Endothelial cell of umbilical vein (primary cell): ENCODE measurements at regions not wholly inside any gene's neighbourhood (a gene's known extent, or its start where the extent isn't known, plus 50 kb on each side); places are given as distances from the start of the nearest gene placed in this dataset.

ENCODE experiments used
- BruUV-seq: library from RNA; stranded (reverse); fragments of 400-500 nt; replicated peaks from 2 replicates; lab custom pipeline; 2021; lab: Mats Ljungman, UMichigan
- CTCF ChIA-PET: fragments of 300-600, 350-600 bp; sonication (Branson Sonifier 250); formaldehyde crosslinking; loops from one replicate; lab custom pipeline; 2021; ENCODE audit warnings: antibody characterized with exemption, inconsistent platforms; lab: Charles Lee
- POLR2A ChIA-PET: fragments of 300-600, 350-600 bp; sonication (Branson Sonifier 250); formaldehyde crosslinking; loops from one replicate; lab custom pipeline; 2021; ENCODE audit warnings: antibody characterized with exemption, inconsistent platforms; lab: Charles Lee
- DNase-seq: peaks from one replicate; pipeline ENCODE4 v3.0.0-alpha.2; 2011; ENCODE audit warnings: low read depth, low spot score
- FAIRE-seq: peaks from 2 replicates; lab custom pipeline; 2011; peaks lifted over from hg19 to GRCh38; lab: Jason Lieb, UNC
- H2AFZ ChIP-seq: 2 replicates; pipeline ENCODE4 v1.6.0; 2012; ENCODE audit warnings: low read depth, low read length, control low read depth, inconsistent platforms
- H3K27ac ChIP-seq: 2 replicates; pipeline ENCODE4 v1.5.1; 2011; ENCODE audit warnings: low read depth, mild to moderate bottlenecking, control low read depth, low read length, moderate library complexity; ENCODE audit not compliant: insufficient read depth
- H3K27me3 ChIP-seq, 2 experiments: 2 replicates each; pipeline versions ENCODE4 v1.6.0 to v1.6.1; 2011; ENCODE audit warnings: low read length in 2 of 2, mixed read lengths in 1 of 2; ENCODE audit not compliant: control insufficient read depth in 2 of 2, insufficient read depth in 2 of 2
- H3K36me3 ChIP-seq, 2 experiments: 2 replicates in 1 of 2; 3 replicates in 1 of 2; pipeline ENCODE4 v1.5.1; 2011; ENCODE audit warnings: low read length in 2 of 2, mild to moderate bottlenecking in 1 of 2, moderate library complexity in 1 of 2; ENCODE audit not compliant: control insufficient read depth in 2 of 2, insufficient read depth in 2 of 2; ENCODE audit errors: extremely low read depth in 1 of 2
- H3K4me1 ChIP-seq: 3 replicates; pipeline ENCODE4 v1.5.1; 2011; ENCODE audit warnings: mild to moderate bottlenecking, low read length; ENCODE audit not compliant: control insufficient read depth, insufficient read depth; ENCODE audit errors: extremely low read depth
- H3K4me2 ChIP-seq: 2 replicates; pipeline ENCODE4 v1.6.1; 2011; ENCODE audit warnings: low read length, control low read depth, mixed read lengths; ENCODE audit not compliant: insufficient read depth
- H3K4me3 ChIP-seq, 3 experiments: fragments of 200-600 bp in 1 of 3; sonication (generic), shearing (Covaris generic) in 1 of 3; replicated peaks in 1 of 3; 2 replicates each; pipeline ENCODE4 v1.5.1; 2011 to 2016; ENCODE audit warnings: control low read depth in 3 of 3, low read length in 3 of 3, mild to moderate bottlenecking in 2 of 3, inconsistent platforms in 1 of 3, low read depth in 1 of 3, moderate library complexity in 1 of 3; ENCODE audit not compliant: insufficient read depth in 1 of 3
- H3K79me2 ChIP-seq: 2 replicates; pipeline ENCODE4 v1.6.0; 2012; ENCODE audit warnings: low read length, inconsistent platforms; ENCODE audit not compliant: control insufficient read depth, insufficient read depth
- H3K9ac ChIP-seq: replicated peaks from 2 replicates; pipeline ENCODE3; 2011; ENCODE audit warnings: low read length, control low read depth; ENCODE audit not compliant: insufficient read depth; ENCODE audit errors: extremely low read depth
- H3K9me1 ChIP-seq: replicated peaks from 3 replicates; pipeline ENCODE4 v1.6.0; 2011; ENCODE audit warnings: mild to moderate bottlenecking, low read length; ENCODE audit not compliant: control insufficient read depth, insufficient read depth; ENCODE audit errors: extremely low read depth
- H3K9me3 ChIP-seq: replicated peaks from 2 replicates; pipeline ENCODE4 v1.5.1; 2012; ENCODE audit warnings: low read length, inconsistent platforms; ENCODE audit not compliant: control insufficient read depth, insufficient read depth
- H4K20me1 ChIP-seq: replicated peaks from 2 replicates; pipeline ENCODE3; 2011; ENCODE audit warnings: mild to moderate bottlenecking, low read length; ENCODE audit not compliant: control insufficient read depth, insufficient read depth; ENCODE audit errors: extremely low read depth
- FOS ChIP-seq: IDR thresholded peaks from 2 replicates; pipeline ENCODE4 v1.6.1; 2011; ENCODE audit warnings: mild to moderate bottlenecking, low read length, moderate library complexity, borderline replicate concordance; ENCODE audit not compliant: insufficient read depth
- GATA2 ChIP-seq: IDR thresholded peaks from 2 replicates; pipeline ENCODE4 v1.7.0; 2011; ENCODE audit warnings: low read depth, mild to moderate bottlenecking, moderate library complexity, mixed read lengths, low read length; ENCODE audit not compliant: insufficient read length, insufficient read depth
- JUN ChIP-seq: IDR thresholded peaks from 2 replicates; pipeline ENCODE4 v1.6.1; 2011; ENCODE audit warnings: borderline replicate concordance, low read depth; ENCODE audit not compliant: insufficient read length, insufficient read depth
- MYC ChIP-seq: IDR thresholded peaks from one replicate; pipeline ENCODE4 v1.6.1; 2011; ENCODE audit warnings: mild to moderate bottlenecking, low read depth, low read length
- POLR2A ChIP-seq: IDR thresholded peaks from 2 replicates; pipeline ENCODE4 v1.6.1; 2012; ENCODE audit warnings: low read depth, mild to moderate bottlenecking, control low read depth, low read length
- POLR2AphosphoS5 ChIP-seq: IDR thresholded peaks from 2 replicates; pipeline ENCODE4 v1.6.1; 2012; ENCODE audit warnings: low read depth, mild to moderate bottlenecking, control low read depth, low read length, moderate library complexity; ENCODE audit not compliant: insufficient read depth
- dilution Hi-C: fragments of 300-500 bp; cut with MboI; formaldehyde crosslinking; loops from one replicate; pipeline ENCODE4 v1.15.0; 2019; ENCODE audit warnings: low sequenced_read_pairs; ENCODE audit not compliant: extremely low pct_ligation_motif_present
- intact Hi-C: fragments of 100-400 bp; cut with micrococcal nuclease; formaldehyde crosslinking; loops from one replicate; pipeline ENCODE4 v1.10.0; 2022
- TF ChIP-seq, protein P1 (sequence below), 2 donors: IDR thresholded peaks; 1 replicate in 1 of 2; 2 replicates in 1 of 2; pipeline ENCODE4 v1.5.1; 2011; ENCODE audit warnings: low read length in 2 of 2, mild to moderate bottlenecking in 2 of 2, moderate library complexity in 2 of 2, control low read depth in 1 of 2, inconsistent platforms in 1 of 2, low read depth in 1 of 2; ENCODE audit not compliant: insufficient read depth in 1 of 2; ENCODE audit errors: extremely low read depth in 1 of 2

DNA sequence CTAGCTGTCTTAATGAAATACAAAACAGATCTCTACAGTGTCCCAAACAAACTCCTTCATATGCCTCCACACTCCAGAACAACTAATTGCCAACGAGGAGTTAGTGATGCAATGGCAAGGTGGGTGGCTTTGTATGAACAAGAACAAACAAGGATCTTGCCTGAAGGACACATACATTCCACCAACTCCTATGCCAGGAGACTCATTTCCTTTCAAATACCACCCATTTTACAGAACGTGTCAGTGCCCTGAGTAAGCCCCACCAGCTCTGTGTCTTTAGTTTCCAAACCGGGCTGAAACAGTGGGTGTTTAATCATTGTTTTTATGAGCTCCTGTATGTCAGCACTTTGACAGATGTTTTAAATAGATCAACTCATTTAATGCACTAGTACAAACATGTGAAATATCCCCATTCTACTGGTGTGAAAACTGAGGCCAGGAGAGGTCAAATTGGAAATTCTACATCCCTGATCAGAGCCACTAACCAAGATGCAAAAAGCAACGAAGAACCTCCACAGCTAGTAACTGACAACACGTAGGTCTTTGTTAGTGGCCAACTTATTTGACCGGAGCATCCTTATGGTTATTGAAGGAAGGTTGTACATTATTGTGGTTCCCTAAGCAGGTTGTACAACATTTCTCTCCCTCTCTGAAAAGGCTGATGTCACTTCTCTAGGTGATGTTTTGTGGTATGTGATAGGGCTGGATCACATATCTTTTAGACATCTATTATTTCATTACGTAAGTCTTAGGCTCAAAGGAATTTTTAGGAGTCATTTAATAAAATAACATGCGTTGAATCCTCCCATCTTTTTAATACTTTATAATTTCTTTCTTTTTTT lies 534.9 kb upstream of the TNP1 start:
- POLR2A ChIA-PET, result no interaction called here

DNA sequence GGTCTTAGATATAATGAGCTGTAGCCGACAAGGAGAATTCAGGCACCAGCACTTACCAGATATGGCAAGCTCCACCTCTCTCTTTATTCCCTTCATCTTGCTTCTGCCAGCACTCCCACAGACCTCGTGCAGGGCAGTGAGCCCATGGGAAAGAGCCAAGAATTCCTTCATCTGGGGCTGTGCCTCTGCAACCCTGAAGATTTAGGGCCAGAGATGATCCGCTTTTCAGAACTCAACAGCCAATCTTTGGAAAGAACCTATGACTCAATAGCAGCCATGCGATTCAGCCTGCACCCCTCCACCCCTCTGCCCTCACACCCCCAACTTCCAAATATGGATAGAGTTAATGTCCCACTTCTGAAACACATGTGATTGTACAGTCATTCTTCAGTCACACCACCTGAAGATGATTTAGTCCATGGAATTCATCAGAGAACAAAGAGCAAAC lies 533.7 kb upstream of the TNP1 start:
- no peak for DNase-seq
- ChIA-PET POLR2A (no interaction called here), CTCF (interaction anchor here (1.1 kb wide), 1 partner anchor 227 kb away, joined by 3 read pairs; no protein-coding TSS in a partner anchor)
- H3K9me1 ChIP-seq, result no peaks in the 10 kb centered on the region
- no peaks in the 10 kb centered on the region for H3K79me2 ChIP-seq
- no peaks in the 10 kb centered on the region for H4K20me1 ChIP-seq
- no peak overlapping the region for H3K9ac ChIP-seq
- no peak overlapping the region for H3K27ac ChIP-seq
- BruUV-seq, result no TSS peak
- dilution Hi-C loops (no loop called here), intact Hi-C loops (no loop called here)
- no peaks in the 10 kb centered on the region for H3K27me3 ChIP-seq
- H3K4me2 ChIP-seq, result no peak overlapping the region
- TF ChIP-seq MYC (no peak), FOS (no peak), JUN (no peak), POLR2AphosphoS5 (no peak), GATA2 (no peak), POLR2A (no peak)
- TF ChIP-seq, protein P1, sequence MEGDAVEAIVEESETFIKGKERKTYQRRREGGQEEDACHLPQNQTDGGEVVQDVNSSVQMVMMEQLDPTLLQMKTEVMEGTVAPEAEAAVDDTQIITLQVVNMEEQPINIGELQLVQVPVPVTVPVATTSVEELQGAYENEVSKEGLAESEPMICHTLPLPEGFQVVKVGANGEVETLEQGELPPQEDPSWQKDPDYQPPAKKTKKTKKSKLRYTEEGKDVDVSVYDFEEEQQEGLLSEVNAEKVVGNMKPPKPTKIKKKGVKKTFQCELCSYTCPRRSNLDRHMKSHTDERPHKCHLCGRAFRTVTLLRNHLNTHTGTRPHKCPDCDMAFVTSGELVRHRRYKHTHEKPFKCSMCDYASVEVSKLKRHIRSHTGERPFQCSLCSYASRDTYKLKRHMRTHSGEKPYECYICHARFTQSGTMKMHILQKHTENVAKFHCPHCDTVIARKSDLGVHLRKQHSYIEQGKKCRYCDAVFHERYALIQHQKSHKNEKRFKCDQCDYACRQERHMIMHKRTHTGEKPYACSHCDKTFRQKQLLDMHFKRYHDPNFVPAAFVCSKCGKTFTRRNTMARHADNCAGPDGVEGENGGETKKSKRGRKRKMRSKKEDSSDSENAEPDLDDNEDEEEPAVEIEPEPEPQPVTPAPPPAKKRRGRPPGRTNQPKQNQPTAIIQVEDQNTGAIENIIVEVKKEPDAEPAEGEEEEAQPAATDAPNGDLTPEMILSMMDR (IDR thresholded peaks at IDR 0.05; ENCODE audit: extremely low read depth in 1 of 2, insufficient read depth in 1 of 2, low read depth in 1 of 2, low read length in 2 of 2), result no peak
- no peak overlapping the region for H2AFZ ChIP-seq
- H3K4me1 ChIP-seq, result no peaks in the 10 kb centered on the region
- no peaks in the 10 kb centered on the region for H3K9me3 ChIP-seq
- no peak overlapping the region for H3K4me3 ChIP-seq
- no peaks in the 10 kb centered on the region for H3K36me3 ChIP-seq
- FAIRE-seq, result no peak

More for the DNA sequence above, 534.9 kb upstream of the TNP1 start:
- Histone ChIP-seq H3K79me2 (no peaks in the 10 kb centered on the region), H3K27me3 (no peaks in the 10 kb centered on the region), H4K20me1 (no peaks in the 10 kb centered on the region), H3K4me2 (no peak overlapping the region), H3K36me3 (no peaks in the 10 kb centered on the region), H3K4me3 (no peak overlapping the region), H3K9me3 (no peaks in the 10 kb centered on the region), H3K9ac (no peak overlapping the region), H2AFZ (no peak overlapping the region), H3K4me1 (no peaks in the 10 kb centered on the region), H3K9me1 (no peaks in the 10 kb centered on the region), H3K27ac (no peak overlapping the region)
- CTCF ChIA-PET, result interaction anchor here (1.1 kb wide), 1 partner anchor 228 kb away, joined by 3 read pairs; no protein-coding TSS in a partner anchor
- intact Hi-C loops, result no loop called here
- TF ChIP-seq POLR2A, result no peak
- no peak for DNase-seq
- FAIRE-seq, result no peak
- dilution Hi-C loops, result no loop called here
- BruUV-seq, result no TSS peak
